GM12878 (cell line): ENCODE measurements at regions not wholly inside any gene's neighbourhood (a gene's known extent, or its start where the extent isn't known, plus 50 kb on each side); places are given as distances from the start of the nearest gene placed in this dataset.

ENCODE experiments used
- CHD1 ChIP-seq: IDR thresholded peaks from 2 replicates; pipeline ENCODE4 v1.6.1; 2012; ENCODE audit warnings: low read depth, low read length, improper control_type of control experiment
- CTCF ChIP-seq, 3 experiments: IDR thresholded peaks in 2 of 3; conservative IDR thresholded peaks in 1 of 3; 2 replicates each; pipeline ENCODE4 v1.5.1; 2011; ENCODE audit warnings: low read depth in 3 of 3, low read length in 3 of 3, mild to moderate bottlenecking in 3 of 3, control low read depth in 2 of 3, moderate library complexity in 2 of 3, inconsistent platforms in 1 of 3, mixed read lengths in 1 of 3; ENCODE audit not compliant: control insufficient read depth in 2 of 3, insufficient read depth in 1 of 3; ENCODE audit errors: extremely low read depth in 1 of 3
- EGR1 ChIP-seq, 2 experiments: IDR thresholded peaks; 1 replicate in 1 of 2; 2 replicates in 1 of 2; pipeline ENCODE4 v1.6.1; 2011 to 2012; ENCODE audit warnings: low read depth in 2 of 2, low read length in 2 of 2, borderline replicate concordance in 1 of 2, mild to moderate bottlenecking in 1 of 2, moderate library complexity in 1 of 2
- EZH2 ChIP-seq: IDR thresholded peaks from 2 replicates; pipeline ENCODE4 v1.6.1; 2012; ENCODE audit warnings: low read depth, mild to moderate bottlenecking, control low read depth, inconsistent platforms, low read length, borderline replicate concordance; ENCODE audit not compliant: control insufficient read depth
- GATAD2B ChIP-seq: fragments of 450-650 bp; conservative IDR thresholded peaks from 2 replicates; pipeline ENCODE4 v1.6.1; 2017; ENCODE audit warnings: low read depth, mild to moderate bottlenecking, moderate library complexity
- MAX ChIP-seq: IDR thresholded peaks from 2 replicates; pipeline ENCODE4 v1.6.1; 2012; ENCODE audit warnings: low read depth, low read length, improper control_type of control experiment
- MTA3 ChIP-seq: IDR thresholded peaks from 2 replicates; pipeline ENCODE4 v1.6.1; 2012; ENCODE audit warnings: low read length, inconsistent platforms, borderline replicate concordance
- MXI1 ChIP-seq: fragments of 150-350 bp; IDR thresholded peaks from 2 replicates; pipeline ENCODE4 v1.6.1; 2011; ENCODE audit warnings: low read depth, mild to moderate bottlenecking, inconsistent platforms, low read length, improper control_type of control experiment
- POLR2A ChIP-seq: IDR thresholded peaks from 2 replicates; pipeline ENCODE4 v1.6.1; 2011; ENCODE audit warnings: low read depth, mild to moderate bottlenecking, low read length
- POLR2AphosphoS5 ChIP-seq: IDR thresholded peaks from 2 replicates; pipeline ENCODE4 v1.6.1; 2011; ENCODE audit warnings: mild to moderate bottlenecking, low read length, inconsistent platforms
- TARDBP ChIP-seq: IDR thresholded peaks from 2 replicates; pipeline ENCODE4 v1.6.1; 2016; ENCODE audit warnings: borderline replicate concordance
- USF2 ChIP-seq: IDR thresholded peaks from 2 replicates; pipeline ENCODE4 v1.6.1; 2011; ENCODE audit warnings: low read depth, low read length, improper control_type of control experiment, borderline replicate concordance
- ZNF687 ChIP-seq: fragments of 450-650 bp; IDR thresholded peaks from 2 replicates; pipeline ENCODE4 v1.6.1; 2017; ENCODE audit warnings: mild to moderate bottlenecking, moderate library complexity

GRCh38 chr4:53716011-53716410 lies 124.7 kb upstream of the LNX1 start:
- TF ChIP-seq CTCF (IDR thresholded peaks at IDR 0.05 in 2 of 3, conservative IDR thresholded peaks at IDR 0.05 in 1 of 3; ENCODE audit: control insufficient read depth in 2 of 3, extremely low read depth in 1 of 3, insufficient read depth in 1 of 3, low read depth in 3 of 3, low read length in 3 of 3) (no peak), POLR2A (no peak), EGR1 (IDR thresholded peaks at IDR 0.05; ENCODE audit: borderline replicate concordance in 1 of 2, low read depth in 2 of 2, low read length in 2 of 2) (no peak), ZNF687 (no peak), GATAD2B (no peak), EZH2 (no peak), USF2 (no peak), TARDBP (no peak), MTA3 (no peak), MAX (no peak), MXI1 (no peak), CHD1 (no peak), POLR2AphosphoS5 (no peak)
